CD14-positive monocyte (primary cell): ENCODE measurements at regions not wholly inside any gene's neighbourhood (a gene's known extent, or its start where the extent isn't known, plus 50 kb on each side); places are given as distances from the start of the nearest gene placed in this dataset.

Experiments used
- DNase-seq, 3 donors: peaks; one replicate each; pipeline ENCODE4 v3.0.0-alpha.2; 2011 to 2022
- H2AFZ ChIP-seq: 2 replicates; pipeline ENCODE4 v1.6.0; 2012; ENCODE audit warnings: mild to moderate bottlenecking, low read depth, low read length, inconsistent platforms; ENCODE audit not compliant: insufficient read depth, poor library complexity, severe bottlenecking
- H3K27ac ChIP-seq, 2 donors: 1 replicate in 1 of 2; 2 replicates in 1 of 2; pipeline ENCODE4 v1.5.1; 2012 to 2013; ENCODE audit warnings: low read length in 2 of 2, control low read depth in 1 of 2, inconsistent platforms in 1 of 2, low read depth in 1 of 2, mild to moderate bottlenecking in 1 of 2
- H3K27me3 ChIP-seq, 2 donors: one replicate each; pipeline versions ENCODE4 v1.6.0 to v1.6.1; 2011 to 2013; ENCODE audit warnings: low read length in 2 of 2; ENCODE audit not compliant: control insufficient read depth in 2 of 2, insufficient read depth in 2 of 2
- H3K36me3 ChIP-seq, 2 donors: replicated peaks in 1 of 2; 1 replicate in 1 of 2; 2 replicates in 1 of 2; pipeline versions ENCODE4 v1.5.1 to v1.6.1; 2012 to 2013; ENCODE audit warnings: low read length in 2 of 2, control low read depth in 1 of 2, inconsistent platforms in 1 of 2, mild to moderate bottlenecking in 1 of 2; ENCODE audit not compliant: insufficient read depth in 2 of 2, control insufficient read depth in 1 of 2
- H3K4me1 ChIP-seq, 2 donors: 1 replicate in 1 of 2; 2 replicates in 1 of 2; pipeline versions ENCODE4 v1.5.1 to v1.6.1; 2012 to 2013; ENCODE audit warnings: low read length in 2 of 2, control low read depth in 1 of 2, inconsistent platforms in 1 of 2, mild to moderate bottlenecking in 1 of 2, moderate library complexity in 1 of 2; ENCODE audit not compliant: insufficient read depth in 2 of 2, control insufficient read depth in 1 of 2
- H3K4me2 ChIP-seq: replicated peaks from 2 replicates; pipeline ENCODE3; 2012; ENCODE audit warnings: low read length, moderate library complexity, mild to moderate bottlenecking; ENCODE audit not compliant: poor library complexity, severe bottlenecking; ENCODE audit errors: extremely low read depth
- H3K4me3 ChIP-seq, 3 experiments: fragments of 200-600 bp in 1 of 3; sonication (generic) in 1 of 3; replicated peaks in 1 of 3; 1 replicate in 2 of 3; 2 replicates in 1 of 3; pipeline ENCODE4 v1.5.1; 2011 to 2013; ENCODE audit warnings: low read length in 3 of 3, mild to moderate bottlenecking in 3 of 3, control low read depth in 2 of 3, low read depth in 2 of 3, inconsistent platforms in 1 of 3, moderate library complexity in 1 of 3
- H3K79me2 ChIP-seq: 2 replicates; pipeline ENCODE4 v1.6.0; 2012; ENCODE audit warnings: mild to moderate bottlenecking, control low read depth, inconsistent platforms, low read length, moderate library complexity; ENCODE audit not compliant: insufficient read depth
- H3K9ac ChIP-seq: 2 replicates; pipeline ENCODE4 v1.6.0; 2017; ENCODE audit warnings: low read length, mild to moderate bottlenecking; ENCODE audit not compliant: insufficient read depth, poor library complexity, severe bottlenecking
- H3K9me3 ChIP-seq, 2 donors: replicated peaks in 1 of 2; 1 replicate in 1 of 2; 2 replicates in 1 of 2; pipeline versions ENCODE4 v1.5.1 to v1.6.1; 2012 to 2013; ENCODE audit warnings: low read length in 2 of 2, control low read depth in 1 of 2; ENCODE audit not compliant: control insufficient read depth in 1 of 2, insufficient read depth in 1 of 2
- H4K20me1 ChIP-seq: 2 replicates; pipeline ENCODE4 v1.6.0; 2012; ENCODE audit warnings: mild to moderate bottlenecking, low read length, control low read depth, moderate library complexity; ENCODE audit not compliant: insufficient read depth
- H3K27ac Mint-ChIP-seq, 7 donors: one replicate each; pipeline ENCODE4 v1.8.0; 2020; ENCODE audit warnings: mild to moderate bottlenecking in 7 of 7, mixed read lengths in 7 of 7, moderate library complexity in 6 of 7, inconsistent platforms in 2 of 7
- H3K27me3 Mint-ChIP-seq, 3 donors: one replicate each; pipeline ENCODE4 v1.8.0; 2021 to 2022; ENCODE audit warnings: low read depth in 3 of 3, mild to moderate bottlenecking in 3 of 3, mixed read lengths in 3 of 3, moderate library complexity in 3 of 3, inconsistent platforms in 1 of 3
- H3K36me3 Mint-ChIP-seq, 2 donors: one replicate each; pipeline ENCODE4 v1.8.0; 2020; ENCODE audit warnings: mixed read lengths in 2 of 2, inconsistent platforms in 1 of 2, mild to moderate bottlenecking in 1 of 2
- H3K4me1 Mint-ChIP-seq: one replicate; pipeline ENCODE4 v1.8.0; 2020; ENCODE audit warnings: mild to moderate bottlenecking, mixed read lengths
- H3K4me3 Mint-ChIP-seq, 2 donors: one replicate each; pipeline ENCODE4 v1.8.0; 2020; ENCODE audit warnings: mild to moderate bottlenecking in 2 of 2, mixed read lengths in 2 of 2, moderate library complexity in 1 of 2
- H3K9me3 Mint-ChIP-seq, 7 donors: one replicate each; pipeline ENCODE4 v1.8.0; 2020 to 2022; ENCODE audit warnings: mixed read lengths in 7 of 7, mild to moderate bottlenecking in 6 of 7, moderate library complexity in 6 of 7, inconsistent platforms in 2 of 7
- CTCF ChIP-seq: fragments of 200-600 bp; IDR thresholded peaks from one replicate; pipeline ENCODE4 v1.8.0; 2022; ENCODE audit warnings: antibody characterized with exemption, mild to moderate bottlenecking
- WGBS: methylation state at CpG from one replicate; pipeline ENCODE4 v1.1.5; 2013; ENCODE audit warnings: missing lambda C conversion rate; ENCODE audit not compliant: insufficient coverage; 5-methylcytosine and 5-hydroxymethylcytosine counted together
- intact Hi-C, 2 donors: fragments of 100-400 bp; cut with micrococcal nuclease; formaldehyde crosslinking; loops; one replicate each; pipeline versions ENCODE4 v1.15.0 to v1.15.1; 2023

GRCh38 chr11:130613396-130613795, 165.0 kb downstream of the ADAMTS15 start:
- Histone ChIP-seq H3K79me2 (no peaks in the 10 kb centered on the region), H3K27ac (no peak overlapping the region), H3K4me3 (no peak overlapping the region), H3K4me1 (peaks cover 49 to 52% of the 10 kb centered on the region in 2 donors), H3K9ac (no peak overlapping the region), H3K9me3 (peaks cover 0 to 4% of the 10 kb centered on the region in 2 donors), H3K27me3 (no peaks in the 10 kb centered on the region), H3K36me3 (no peaks in the 10 kb centered on the region), H3K4me2 (no peak overlapping the region), H2AFZ (no peak overlapping the region), H4K20me1 (no peaks in the 10 kb centered on the region)
- intact Hi-C loops: no loop called here
- peaks cover 0 to 2% (median 0%) of the 10 kb centered on the region in 7 donors for H3K9me3 Mint-ChIP-seq
- no peaks in the 10 kb centered on the region for H3K36me3 Mint-ChIP-seq
- no peak for TF ChIP-seq CTCF
- H3K27me3 Mint-ChIP-seq: peaks cover under 1 to 4% (median 2%) of the 10 kb centered on the region in 3 donors
- WGBS: 90% methylated on average over 2 of the region's 4 CpGs
- peak overlapping the region in 1 of 7 donors; percentile 31 for H3K27ac Mint-ChIP-seq
- no peak for DNase-seq
- H3K4me3 Mint-ChIP-seq: no peak overlapping the region
- H3K4me1 Mint-ChIP-seq: peaks cover 13% of the 10 kb centered on the region

- H3K27ac ChIP-seq: peak overlapping the region in 1 of 2 donors; percentile 29
- no peak overlapping the region for H3K27ac Mint-ChIP-seq
- peak in 2 of 3 donors; percentile 18 to 29 for DNase-seq
- no peak overlapping the region for H3K9ac ChIP-seq
- no peak overlapping the region for H3K4me2 ChIP-seq
- H3K9me3 Mint-ChIP-seq: peaks cover 0 to 3% (median 2%) of the 10 kb centered on the region in 7 donors
- no peak overlapping the region for H2AFZ ChIP-seq
- H3K9me3 ChIP-seq: peaks cover 0 to 4% of the 10 kb centered on the region in 2 donors
- H3K4me3 ChIP-seq: no peak overlapping the region
- no peak for TF ChIP-seq CTCF
- intact Hi-C loops: no loop called here
- H3K4me1 ChIP-seq: peaks cover 49 to 52% of the 10 kb centered on the region in 2 donors
- H3K4me1 Mint-ChIP-seq: peaks cover 13% of the 10 kb centered on the region
- no peaks in the 10 kb centered on the region for H3K27me3 ChIP-seq
- no peaks in the 10 kb centered on the region for H4K20me1 ChIP-seq
- 55% methylated on average over 2 of the region's 3 CpGs for WGBS
- peaks cover 0 to 3% (median 0%) of the 10 kb centered on the region in 3 donors for H3K27me3 Mint-ChIP-seq
- no peaks in the 10 kb centered on the region for H3K79me2 ChIP-seq
- no peaks in the 10 kb centered on the region for H3K36me3 Mint-ChIP-seq
- no peaks in the 10 kb centered on the region for H3K36me3 ChIP-seq
- H3K4me3 Mint-ChIP-seq: no peak overlapping the region
Measured at GRCh38 chr11:130614591-130614990, 166.1 kb downstream of the ADAMTS15 start.
